ENCODE measurements at regions not wholly inside any gene's neighbourhood (a gene's known extent, or its start where the extent isn't known, plus 50 kb on each side); places are given as distances from the start of the nearest gene placed in this dataset.
"Not testable (repeated sequence)": the region's sequence is repeated elsewhere in the genome, so short reads cannot be mapped to it uniquely, and the experiment has no call there.

DNA sequence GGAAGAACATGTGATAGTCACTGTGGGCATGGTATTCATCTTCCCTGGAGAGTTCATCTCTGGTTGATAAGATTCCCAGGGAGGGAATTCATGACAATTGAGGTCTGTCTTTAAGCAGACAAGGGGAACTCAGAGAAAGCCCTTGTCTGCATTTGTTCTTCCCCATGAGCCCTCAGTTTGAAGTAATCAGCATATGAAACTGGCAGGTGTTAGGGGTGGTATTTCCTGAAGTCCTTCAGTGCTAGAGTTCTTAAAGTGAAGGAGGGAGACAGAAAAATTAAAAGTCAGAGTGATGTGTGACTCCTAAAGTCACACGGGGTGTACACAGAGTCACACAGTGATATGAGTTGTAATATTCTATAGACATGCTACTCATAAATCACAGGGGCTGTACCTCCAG, 60.6 kb upstream of the SYK start:
- DNase-seq = no peak
- in situ Hi-C loops (cut with HindIII; ENCODE audit: low pct_ligation_motif_present, low pct_unique_long_range_greater_than_20kb, low sequenced_read_pairs) = no loop called here

DNA sequence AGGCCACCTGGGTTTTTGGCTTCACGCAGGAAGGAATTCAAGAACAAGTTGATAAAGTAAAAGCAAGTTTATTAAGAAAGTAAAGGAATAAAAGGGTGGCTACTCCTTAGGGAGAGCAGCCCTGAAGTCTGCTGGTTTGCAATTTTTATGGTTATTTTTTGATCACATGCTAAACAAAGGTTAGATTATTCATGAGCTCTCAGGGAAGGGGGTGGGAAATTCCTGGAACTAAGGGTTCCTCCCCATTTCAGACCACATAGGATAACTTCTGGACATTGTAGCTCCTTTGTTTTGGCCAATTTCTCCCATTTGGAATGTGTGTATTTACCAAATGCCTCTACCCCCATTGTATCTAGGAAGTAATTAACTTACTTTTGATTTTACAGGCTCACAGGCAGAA, 63.9 kb upstream of the SYK start:
- DNase-seq = no peak
- in situ Hi-C loops (cut with HindIII; ENCODE audit: low pct_ligation_motif_present, low pct_unique_long_range_greater_than_20kb, low sequenced_read_pairs) = no loop called here

DNA sequence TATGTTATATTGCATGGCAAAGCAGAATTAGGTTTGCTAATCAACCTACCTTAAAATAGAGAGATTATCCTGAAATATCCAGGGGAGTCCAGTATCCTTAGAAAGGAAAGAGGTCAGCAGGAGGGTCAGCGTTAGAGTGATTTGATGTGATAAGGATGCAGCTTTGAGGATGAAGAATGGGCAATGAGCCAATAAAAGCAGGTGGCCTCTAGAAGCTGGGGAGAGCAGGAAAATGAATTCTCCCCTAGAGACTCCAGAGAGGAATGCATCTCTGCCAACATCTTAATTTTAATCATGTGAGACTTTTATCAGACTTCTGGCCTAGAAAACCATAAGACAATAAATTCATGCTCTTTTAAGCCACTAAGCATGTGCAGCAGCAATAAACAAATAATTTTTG, 65.7 kb upstream of the SYK start:
- in situ Hi-C loops (cut with HindIII; ENCODE audit: low pct_ligation_motif_present, low pct_unique_long_range_greater_than_20kb, low sequenced_read_pairs) = no loop called here
- no peak for DNase-seq

DNA sequence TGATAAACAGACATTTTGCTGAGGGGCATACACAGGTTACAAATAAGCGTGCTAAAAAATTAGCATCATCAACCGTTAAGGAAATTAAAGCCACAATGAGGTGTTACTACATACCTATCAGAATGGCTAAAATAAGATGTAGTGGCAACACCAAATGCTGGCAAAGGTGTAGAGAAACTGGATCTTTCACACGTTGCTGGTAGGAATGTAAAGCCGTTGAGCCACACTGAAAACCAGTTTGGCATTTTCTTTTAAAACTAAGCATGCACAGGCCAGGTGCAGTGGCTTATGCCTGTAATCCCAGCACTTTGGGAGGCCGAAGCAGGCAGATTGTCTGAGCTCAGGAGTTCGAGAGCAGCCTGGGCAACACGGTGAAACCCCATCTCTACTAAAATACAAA, 67.0 kb upstream of the SYK start:
- in situ Hi-C loops (cut with HindIII; ENCODE audit: low pct_ligation_motif_present, low pct_unique_long_range_greater_than_20kb, low sequenced_read_pairs) = no loop called here
- no peak for DNase-seq

DNA sequence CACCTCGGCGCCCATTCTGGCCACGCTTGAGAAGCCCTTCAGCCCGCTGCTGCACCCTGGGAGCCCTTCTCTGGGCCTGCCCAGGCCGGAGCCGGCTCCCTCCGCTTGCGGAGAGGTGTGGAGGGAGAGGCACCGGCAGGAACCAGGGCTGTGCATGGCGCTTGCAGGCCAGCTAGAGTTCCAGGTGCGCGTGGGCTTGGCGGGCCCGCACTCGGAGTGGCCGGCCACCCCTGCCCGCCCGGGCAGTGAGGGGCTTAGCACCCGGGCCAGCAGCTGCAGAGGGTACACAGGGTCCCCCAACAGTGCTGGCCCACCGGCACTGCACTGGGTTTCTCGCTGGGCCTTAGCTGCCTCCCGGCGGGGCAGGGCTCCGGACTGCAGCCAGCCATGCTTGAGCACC, 72.3 kb upstream of the SYK start:
- in situ Hi-C loops (cut with HindIII; ENCODE audit: low pct_ligation_motif_present, low pct_unique_long_range_greater_than_20kb, low sequenced_read_pairs) = no loop called here
- no peak for DNase-seq

DNA sequence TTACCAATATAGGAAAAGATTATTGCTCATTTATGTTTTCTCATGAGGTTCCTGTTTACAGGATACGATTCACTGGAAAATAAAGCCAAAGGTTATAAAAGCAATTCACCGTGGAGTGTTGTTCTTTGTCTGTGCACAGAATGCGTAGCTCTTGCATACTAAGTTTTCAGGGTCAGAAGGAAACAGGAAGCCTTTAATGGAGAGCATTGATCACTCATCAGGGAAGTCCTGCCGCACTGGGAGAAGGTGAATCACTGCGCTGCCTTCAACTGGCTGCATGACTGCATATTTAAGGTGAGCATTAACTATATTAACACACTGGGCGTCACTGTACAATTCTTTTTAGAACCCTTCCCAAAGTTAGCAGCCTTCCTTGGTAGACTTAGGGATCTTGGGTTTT, 74.1 kb upstream of the SYK start:
- peak; percentile 2 for DNase-seq
- in situ Hi-C loops (cut with HindIII; ENCODE audit: low pct_ligation_motif_present, low pct_unique_long_range_greater_than_20kb, low sequenced_read_pairs) = no loop called here

DNA sequence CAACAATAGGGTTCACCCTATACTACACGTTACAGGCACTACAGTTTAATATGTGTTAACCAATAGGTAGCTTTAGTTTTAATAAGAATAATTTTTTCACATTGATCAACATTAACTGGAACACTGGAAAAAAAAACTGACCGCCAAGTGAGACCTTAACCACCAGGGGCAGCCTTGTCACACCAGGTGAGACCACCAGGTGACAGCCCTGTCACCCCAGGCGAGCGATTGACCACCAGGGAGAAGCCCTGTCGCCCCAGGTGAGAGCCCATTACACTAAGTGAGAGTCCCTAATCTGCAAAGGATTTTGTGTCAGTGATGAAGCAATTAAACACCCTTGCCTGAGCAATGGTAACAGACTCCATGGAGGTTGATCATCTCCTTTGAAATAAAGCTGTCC, 75.4 kb upstream of the SYK start:
- in situ Hi-C loops (cut with HindIII; ENCODE audit: low pct_ligation_motif_present, low pct_unique_long_range_greater_than_20kb, low sequenced_read_pairs) = no loop called here
- no peak for DNase-seq

DNA sequence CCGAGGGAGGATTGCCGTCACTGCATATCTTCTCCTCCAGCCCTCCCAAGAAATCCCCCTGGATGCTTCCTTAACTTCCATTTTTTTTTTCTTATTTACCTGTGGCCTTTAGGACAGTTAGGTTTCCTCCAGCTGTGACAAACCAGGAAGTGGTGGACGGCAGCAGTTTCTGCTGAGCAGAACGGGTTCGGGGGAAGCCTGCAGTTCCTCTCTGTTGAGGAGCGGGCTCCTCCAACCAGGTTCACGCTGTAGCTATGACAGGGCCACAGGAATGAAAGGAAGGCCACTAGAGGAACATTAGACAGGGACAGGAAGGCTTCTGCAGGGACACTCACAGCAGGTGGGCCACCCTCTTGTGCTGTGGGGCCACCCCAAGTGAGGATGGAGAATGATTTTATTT, 76.7 kb upstream of the SYK start:
- in situ Hi-C loops (cut with HindIII; ENCODE audit: low pct_ligation_motif_present, low pct_unique_long_range_greater_than_20kb, low sequenced_read_pairs) = no loop called here
- no peak for DNase-seq

DNA sequence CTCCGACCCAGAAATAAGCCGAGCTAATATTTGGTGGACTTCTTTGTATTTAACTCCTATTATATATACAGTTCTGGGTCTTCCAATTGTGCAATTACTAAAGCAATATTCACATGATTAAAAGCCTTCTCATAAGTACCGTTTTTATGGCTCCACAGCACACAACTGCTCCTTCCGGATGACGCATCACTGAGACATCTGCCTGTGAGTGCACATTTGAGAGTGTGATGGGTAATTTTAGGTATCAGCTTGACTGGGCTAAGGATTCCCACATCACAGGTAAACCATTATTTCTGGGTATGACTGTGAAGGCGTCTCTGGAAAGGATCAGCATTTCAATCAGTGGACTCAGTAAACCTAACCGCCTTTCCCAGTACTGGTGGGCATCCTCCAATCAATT, 77.5 kb upstream of the SYK start:
- in situ Hi-C loops (cut with HindIII; ENCODE audit: low pct_ligation_motif_present, low pct_unique_long_range_greater_than_20kb, low sequenced_read_pairs) = no loop called here
- DNase-seq = no peak

DNA sequence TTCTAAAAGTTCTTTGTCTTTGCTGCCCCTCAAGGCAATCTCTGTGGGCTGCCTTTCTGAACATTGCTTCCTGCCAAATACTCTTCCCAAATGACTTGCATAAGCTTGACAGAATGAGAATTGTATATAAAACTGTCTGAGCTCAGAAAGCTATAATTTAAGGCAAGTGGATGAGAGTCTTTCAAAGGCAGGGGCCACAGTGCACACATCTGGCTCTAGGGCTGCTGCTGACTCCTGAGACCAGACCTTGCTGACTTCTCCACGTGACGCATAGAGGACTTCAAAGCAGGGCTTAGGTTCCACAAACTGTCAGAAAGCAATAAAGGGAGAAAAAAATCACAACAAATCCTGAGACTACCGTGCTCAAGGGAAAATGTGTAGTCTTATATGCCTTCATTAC, 79.4 kb upstream of the DIRAS2 start:
- in situ Hi-C loops (cut with HindIII; ENCODE audit: low pct_ligation_motif_present, low pct_unique_long_range_greater_than_20kb, low sequenced_read_pairs) = no loop called here

DNA sequence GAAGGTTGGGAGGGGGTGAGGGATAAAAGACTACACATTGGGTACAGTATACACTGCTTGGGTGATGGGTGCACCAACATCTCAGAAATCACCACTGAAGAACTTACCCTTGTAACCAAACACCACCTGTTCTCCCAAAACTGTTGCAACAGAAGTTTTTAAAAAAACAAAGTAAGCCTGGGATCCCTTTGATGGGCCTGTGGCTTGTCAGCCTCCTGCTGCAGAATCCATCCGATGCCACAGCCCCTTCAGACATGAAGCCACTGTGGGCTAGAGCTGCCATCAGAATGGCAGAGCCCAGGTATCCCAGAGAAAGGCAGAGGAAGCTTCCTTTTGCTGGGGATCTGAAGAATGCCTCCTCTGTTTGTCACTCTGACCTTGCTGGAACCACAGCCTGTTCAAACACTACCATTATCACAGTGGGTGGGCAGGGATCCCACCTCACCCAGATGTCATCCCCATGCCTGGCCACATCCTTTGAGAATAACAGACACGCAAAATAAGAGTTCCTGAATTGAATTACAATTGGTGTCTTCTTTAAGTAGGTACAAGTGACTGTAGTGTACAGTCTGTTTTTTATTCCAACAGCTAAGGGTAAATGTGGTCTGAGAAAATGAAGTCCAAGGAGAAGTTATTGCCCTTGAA, 78.1 kb upstream of the DIRAS2 start:
- no peak for DNase-seq
- in situ Hi-C loops (cut with HindIII; ENCODE audit: low pct_ligation_motif_present, low pct_unique_long_range_greater_than_20kb, low sequenced_read_pairs) = no loop called here

More for the DNA sequence above, 79.4 kb upstream of the DIRAS2 start:
- DNase-seq = no peak

DNA sequence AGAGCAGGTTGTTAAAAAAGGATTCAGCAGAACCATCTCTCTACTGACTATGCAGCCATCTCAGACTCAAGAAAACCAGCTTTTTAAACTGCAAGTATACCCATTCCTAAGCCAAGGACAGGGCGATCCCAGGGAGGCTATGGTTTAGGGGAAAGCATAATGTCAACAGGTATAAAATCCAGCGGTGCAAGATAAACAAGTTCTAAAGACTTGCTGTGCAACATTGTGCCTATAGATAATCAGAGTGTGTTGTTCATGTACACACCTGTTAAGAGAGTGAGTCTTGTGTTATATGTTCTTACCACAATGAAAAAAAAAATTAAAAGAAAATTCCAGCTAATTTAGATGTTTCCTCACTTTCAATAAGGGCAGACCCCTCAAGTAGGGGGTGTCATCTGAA, 63.6 kb upstream of the DIRAS2 start:
- in situ Hi-C loops (cut with HindIII; ENCODE audit: low pct_ligation_motif_present, low pct_unique_long_range_greater_than_20kb, low sequenced_read_pairs) = no loop called here
- DNase-seq = no peak

DNA sequence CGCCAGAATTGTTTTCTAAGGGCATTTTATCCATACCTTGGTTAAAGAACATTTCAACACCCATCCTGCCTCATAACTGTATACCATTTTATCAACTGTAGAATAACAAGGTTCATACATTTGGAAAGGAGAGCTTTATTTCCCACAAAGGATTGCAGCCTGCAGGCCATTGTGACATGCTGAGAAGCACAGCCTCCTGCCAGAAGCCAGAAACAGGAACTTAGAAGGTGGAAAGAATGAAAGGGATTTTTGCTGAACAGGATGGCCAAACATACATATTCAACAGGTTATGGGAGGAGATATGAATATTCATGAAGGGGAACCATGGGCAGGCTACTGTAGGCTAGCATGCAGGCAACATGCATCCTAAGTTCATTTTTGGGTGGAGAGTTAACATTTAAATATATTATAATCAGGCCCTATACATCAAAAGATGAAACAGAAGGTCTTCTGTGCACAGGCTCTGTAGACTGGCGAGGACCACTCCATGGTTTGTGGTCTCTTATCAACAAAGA, 59.9 kb upstream of the DIRAS2 start:
- DNase-seq = no peak
- in situ Hi-C loops (cut with HindIII; ENCODE audit: low pct_ligation_motif_present, low pct_unique_long_range_greater_than_20kb, low sequenced_read_pairs) = no loop called here

DNA sequence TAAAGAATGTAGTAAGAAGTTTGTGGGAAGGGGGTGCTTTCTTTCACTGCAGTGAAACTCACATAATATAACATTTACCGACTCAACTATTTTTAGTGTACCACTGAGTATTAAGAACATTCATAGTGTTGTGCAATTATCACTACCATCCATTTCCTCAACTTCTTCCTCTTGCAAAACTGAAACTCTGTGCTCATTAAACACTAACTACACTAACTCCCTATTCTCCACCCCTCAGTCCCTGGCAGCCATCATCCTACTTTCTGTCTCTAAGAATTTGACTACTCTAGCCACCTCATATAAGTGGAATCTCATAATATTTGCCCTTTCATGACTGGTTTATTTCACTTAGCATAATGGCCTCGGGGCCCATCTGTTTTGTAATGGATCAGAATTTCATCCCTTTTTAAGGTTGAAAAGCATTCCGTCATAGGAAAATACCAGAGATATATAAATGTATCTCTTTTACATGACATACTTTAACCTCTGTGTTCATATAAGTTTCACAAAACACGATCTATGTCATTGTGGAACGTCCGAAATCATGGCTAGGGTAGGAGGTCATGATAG, 56.3 kb upstream of the DIRAS2 start:
- no peak for DNase-seq
- in situ Hi-C loops (cut with HindIII; ENCODE audit: low pct_ligation_motif_present, low pct_unique_long_range_greater_than_20kb, low sequenced_read_pairs) = no loop called here

DNA sequence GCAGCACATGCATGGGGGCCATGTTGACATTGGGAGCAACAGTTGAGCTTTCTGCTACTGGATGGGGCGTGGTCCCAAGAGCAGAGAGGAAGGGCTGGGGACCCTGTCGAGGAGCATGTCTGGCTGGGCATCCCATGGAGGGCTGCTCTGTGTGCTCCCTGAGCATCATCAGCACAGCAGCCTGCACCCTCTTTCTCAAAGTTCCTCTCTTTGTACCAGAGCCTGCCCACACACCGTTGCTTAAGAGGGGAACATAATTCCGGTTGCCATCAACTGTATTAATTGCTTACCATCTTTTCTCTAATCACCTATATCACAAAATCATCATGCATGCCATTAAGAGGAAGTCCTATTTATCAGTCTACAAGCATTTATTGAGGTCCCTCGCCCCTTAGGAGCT, 55.2 kb upstream of the DIRAS2 start:
- no peak for DNase-seq
- in situ Hi-C loops (cut with HindIII; ENCODE audit: low pct_ligation_motif_present, low pct_unique_long_range_greater_than_20kb, low sequenced_read_pairs) = no loop called here

DNA sequence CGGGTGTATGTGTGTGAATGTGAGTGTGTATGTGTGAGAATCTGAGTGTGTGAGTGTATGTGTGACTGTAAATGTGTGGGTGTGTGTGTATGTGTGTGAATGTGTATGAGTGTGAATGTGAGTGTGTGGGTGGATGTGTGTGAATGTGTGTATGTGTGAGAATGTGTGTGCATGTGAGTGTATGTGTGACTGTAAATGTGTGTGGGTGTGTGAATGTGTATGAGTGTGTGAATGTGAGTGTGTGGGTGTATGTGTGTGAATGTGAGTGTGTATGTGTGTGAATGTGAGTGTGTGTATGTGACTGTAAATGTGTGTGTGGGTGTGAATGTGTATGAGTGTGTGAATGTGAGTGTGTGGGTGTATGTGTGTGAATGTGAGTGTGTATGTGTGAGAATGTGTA, 51.6 kb upstream of the DIRAS2 start:
- in situ Hi-C loops (cut with HindIII; ENCODE audit: low pct_ligation_motif_present, low pct_unique_long_range_greater_than_20kb, low sequenced_read_pairs); DNase-seq: not testable (repeated sequence)
